ENCODE measurements at regions not wholly inside any gene's neighbourhood (a gene's known extent, or its start where the extent isn't known, plus 50 kb on each side); places are given as distances from the start of the nearest gene placed in this dataset.

DNA sequence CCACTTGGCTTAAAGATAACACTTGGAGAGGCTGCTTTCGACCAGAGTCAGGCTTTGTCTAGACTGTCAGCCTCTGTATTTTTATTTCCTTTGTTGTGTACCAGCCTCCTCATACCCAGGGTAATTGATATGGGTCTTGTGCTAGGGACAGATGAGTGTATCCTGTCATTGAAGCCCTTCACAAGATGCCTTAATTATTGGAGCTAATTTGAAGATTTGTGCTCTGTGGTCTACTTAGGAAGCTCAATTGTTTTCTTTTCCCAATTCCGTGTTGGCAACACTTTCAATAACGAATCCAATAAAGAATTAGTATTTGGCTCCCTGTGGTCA, 60.5 kb upstream of the DPH6 start:
- H3K27ac ChIP-seq (ENCODE audit: poor library complexity, severe bottlenecking), result no peak overlapping the region
- no peaks in the 10 kb centered on the region for H3K36me3 ChIP-seq (ENCODE audit: low read depth)
- no peak for DNase-seq (ENCODE audit: low spot score)
- no peaks in the 10 kb centered on the region for H3K27me3 ChIP-seq (ENCODE audit: insufficient read depth, poor library complexity, severe bottlenecking)
- no peak overlapping the region for H3K4me3 ChIP-seq (ENCODE audit: severe bottlenecking)
- no peak for ATAC-seq (ENCODE audit: low read depth)
- no peaks in the 10 kb centered on the region for H3K9me3 ChIP-seq (ENCODE audit: severe bottlenecking)
- H3K4me1 ChIP-seq (ENCODE audit: insufficient read depth, poor library complexity, severe bottlenecking), result peaks cover 6% of the 10 kb centered on the region
- no peak for TF ChIP-seq CTCF (IDR thresholded peaks at IDR 0.05; ENCODE audit: poor library complexity, severe bottlenecking)

- H3K4me3 ChIP-seq (ENCODE audit: severe bottlenecking), result no peak overlapping the region
- no peak overlapping the region for H3K27ac ChIP-seq (ENCODE audit: poor library complexity, severe bottlenecking)
- ATAC-seq (ENCODE audit: low read depth) (no peak), DNase-seq (ENCODE audit: low spot score) (no peak)
- H3K27me3 ChIP-seq (ENCODE audit: insufficient read depth, poor library complexity, severe bottlenecking), result no peaks in the 10 kb centered on the region
- no peaks in the 10 kb centered on the region for H3K36me3 ChIP-seq (ENCODE audit: low read depth)
- no peaks in the 10 kb centered on the region for H3K9me3 ChIP-seq (ENCODE audit: severe bottlenecking)
- H3K4me1 ChIP-seq (ENCODE audit: insufficient read depth, poor library complexity, severe bottlenecking), result no peaks in the 10 kb centered on the region
- TF ChIP-seq CTCF (IDR thresholded peaks at IDR 0.05; ENCODE audit: poor library complexity, severe bottlenecking), result no peak
These were observed 70.7 kb upstream of the DPH6 start for GRCh38 chr15:35616498-35617271.

GRCh38 chr15:35618260-35619188, 72.6 kb upstream of the DPH6 start:
- H3K36me3 ChIP-seq (ENCODE audit: low read depth), result no peaks in the 10 kb centered on the region
- no peak for TF ChIP-seq CTCF (IDR thresholded peaks at IDR 0.05; ENCODE audit: poor library complexity, severe bottlenecking)
- ATAC-seq (ENCODE audit: low read depth) (no peak), DNase-seq (ENCODE audit: low spot score) (no peak)
- H3K27ac ChIP-seq (ENCODE audit: poor library complexity, severe bottlenecking), result no peak overlapping the region
- no peaks in the 10 kb centered on the region for H3K27me3 ChIP-seq (ENCODE audit: insufficient read depth, poor library complexity, severe bottlenecking)
- no peaks in the 10 kb centered on the region for H3K9me3 ChIP-seq (ENCODE audit: severe bottlenecking)
- H3K4me1 ChIP-seq (ENCODE audit: insufficient read depth, poor library complexity, severe bottlenecking), result no peaks in the 10 kb centered on the region
- H3K4me3 ChIP-seq (ENCODE audit: severe bottlenecking), result no peak overlapping the region

DNA sequence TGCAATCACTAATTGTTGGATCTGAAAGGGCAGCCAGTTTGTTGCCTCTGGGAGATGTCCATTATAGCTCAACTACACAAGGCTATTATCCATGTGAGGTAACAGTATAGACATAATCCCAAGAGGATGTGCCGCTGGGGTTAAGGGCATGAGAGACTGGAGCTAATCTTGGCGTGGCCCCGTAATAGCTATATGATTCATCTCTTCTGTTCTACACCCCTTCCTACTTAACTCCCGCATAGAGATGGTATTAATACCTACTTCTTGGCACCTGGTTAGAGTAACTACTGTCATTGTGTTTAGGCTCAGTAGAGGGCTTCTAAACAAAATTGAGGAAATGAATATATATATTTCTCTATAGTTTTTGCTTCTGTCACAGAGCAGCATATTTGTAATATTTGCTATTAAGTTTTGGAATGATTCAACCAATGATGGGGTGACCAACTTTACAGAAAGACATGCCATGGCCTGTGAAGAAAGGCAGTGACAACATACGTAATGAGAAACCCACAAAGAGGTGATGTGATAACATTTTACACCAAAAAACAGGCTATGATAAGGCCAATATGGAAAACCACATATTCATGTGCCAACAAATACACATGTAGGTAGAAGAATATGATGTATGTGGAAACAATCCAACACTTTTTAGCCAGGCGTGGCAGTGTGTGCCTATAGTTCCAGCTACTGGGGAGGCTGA, 76.8 kb upstream of the DPH6 start:
- Histone ChIP-seq H3K27me3 (ENCODE audit: insufficient read depth, poor library complexity, severe bottlenecking) (no peaks in the 10 kb centered on the region), H3K4me3 (ENCODE audit: severe bottlenecking) (no peak overlapping the region), H3K9me3 (ENCODE audit: severe bottlenecking) (no peaks in the 10 kb centered on the region), H3K36me3 (ENCODE audit: low read depth) (no peaks in the 10 kb centered on the region), H3K27ac (ENCODE audit: poor library complexity, severe bottlenecking) (no peak overlapping the region), H3K4me1 (ENCODE audit: insufficient read depth, poor library complexity, severe bottlenecking) (no peaks in the 10 kb centered on the region)
- TF ChIP-seq CTCF (IDR thresholded peaks at IDR 0.05; ENCODE audit: poor library complexity, severe bottlenecking), result no peak
- ATAC-seq (ENCODE audit: low read depth) (no peak; the same call in 2 of the 3 replicates), DNase-seq (ENCODE audit: low spot score) (no peak)
